ENCODE measurements at regions not wholly inside any gene's neighbourhood (a gene's known extent, or its start where the extent isn't known, plus 50 kb on each side); places are given as distances from the start of the nearest gene placed in this dataset.

DNA sequence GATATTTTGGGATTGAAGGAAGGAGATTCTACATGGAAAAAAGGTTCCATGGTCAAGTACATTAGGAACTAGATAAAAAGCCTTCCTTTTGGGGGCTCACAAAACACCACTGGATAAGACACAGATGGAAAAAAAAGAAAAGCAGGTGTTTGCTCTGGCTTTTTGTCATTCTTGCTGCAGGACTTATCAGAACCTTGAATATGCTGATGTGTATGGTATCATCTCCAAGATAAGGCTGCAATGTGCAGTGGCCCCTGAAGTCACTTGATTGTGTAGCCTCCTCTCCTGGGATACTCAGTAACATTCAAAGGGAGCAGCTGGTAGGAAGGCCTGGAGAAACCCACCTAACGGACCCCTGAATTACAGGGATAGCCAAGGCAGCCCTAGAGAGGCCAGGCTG, 54.1 kb upstream of the CARD11 start:
- H3K9me3 ChIP-seq (ENCODE audit: control insufficient read depth, insufficient read depth, low read length) = peaks cover 1% of the 10 kb centered on the region; the same call in 1 of the 2 replicates
- no peaks in the 10 kb centered on the region for H3K4me1 ChIP-seq (ENCODE audit: control insufficient read depth, insufficient read depth, low read length)
- H3K79me1 ChIP-seq (ENCODE audit: low read depth in 1 of 2, low read length in 2 of 2) = no peaks in the 10 kb centered on the region
- dilution Hi-C loops (cut with HindIII; ENCODE audit: low sequenced_read_pairs, unreplicated experiment) = no loop called here
- no peak overlapping the region for H2AK9ac ChIP-seq (replicated peaks; ENCODE audit: low read depth, low read length, poor library complexity)
- no peak overlapping the region for H2BK20ac ChIP-seq (ENCODE audit: low read depth, low read length)
- CTCF ChIA-PET = no interaction called here
- no peak overlapping the region for H3K56ac ChIP-seq (ENCODE audit: extremely low read depth, insufficient read depth, low read length)
- WGBS, 2 experiments (ENCODE audit: extremely low coverage in 2 of 2, insufficient read length in 1 of 2) = no CpG with 5 or more reads among the region's 1 CpG
- H2BK5ac ChIP-seq (ENCODE audit: low read depth, low read length, poor library complexity, severe bottlenecking) = no peak overlapping the region
- no peaks in the 10 kb centered on the region; the same call in 1 of the 2 replicates for H3K27me3 ChIP-seq (ENCODE audit: control insufficient read depth, insufficient read depth, low read length)
- TF ChIP-seq FOS (IDR thresholded peaks at IDR 0.05; ENCODE audit: low read depth, low read length) = no peak
- no peak for TF ChIP-seq SMC3 (IDR thresholded peaks at IDR 0.05; ENCODE audit: low read depth, low read length)
- no peak for TF ChIP-seq MAFK (IDR thresholded peaks at IDR 0.05; ENCODE audit: low read depth, low read length)
- TF ChIP-seq, protein P1, sequence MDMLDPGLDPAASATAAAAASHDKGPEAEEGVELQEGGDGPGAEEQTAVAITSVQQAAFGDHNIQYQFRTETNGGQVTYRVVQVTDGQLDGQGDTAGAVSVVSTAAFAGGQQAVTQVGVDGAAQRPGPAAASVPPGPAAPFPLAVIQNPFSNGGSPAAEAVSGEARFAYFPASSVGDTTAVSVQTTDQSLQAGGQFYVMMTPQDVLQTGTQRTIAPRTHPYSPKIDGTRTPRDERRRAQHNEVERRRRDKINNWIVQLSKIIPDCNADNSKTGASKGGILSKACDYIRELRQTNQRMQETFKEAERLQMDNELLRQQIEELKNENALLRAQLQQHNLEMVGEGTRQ (IDR thresholded peaks at IDR 0.05; ENCODE audit: low read depth, low read length) = no peak
- no peak for TF ChIP-seq NFE2L2 (IDR thresholded peaks at IDR 0.05; ENCODE audit: low read depth, low read length)
- TF ChIP-seq, protein P2, sequence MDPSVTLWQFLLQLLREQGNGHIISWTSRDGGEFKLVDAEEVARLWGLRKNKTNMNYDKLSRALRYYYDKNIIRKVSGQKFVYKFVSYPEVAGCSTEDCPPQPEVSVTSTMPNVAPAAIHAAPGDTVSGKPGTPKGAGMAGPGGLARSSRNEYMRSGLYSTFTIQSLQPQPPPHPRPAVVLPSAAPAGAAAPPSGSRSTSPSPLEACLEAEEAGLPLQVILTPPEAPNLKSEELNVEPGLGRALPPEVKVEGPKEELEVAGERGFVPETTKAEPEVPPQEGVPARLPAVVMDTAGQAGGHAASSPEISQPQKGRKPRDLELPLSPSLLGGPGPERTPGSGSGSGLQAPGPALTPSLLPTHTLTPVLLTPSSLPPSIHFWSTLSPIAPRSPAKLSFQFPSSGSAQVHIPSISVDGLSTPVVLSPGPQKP (IDR thresholded peaks at IDR 0.05; ENCODE audit: borderline replicate concordance, low read depth, low read length) = no peak
- TF ChIP-seq POLR2A (IDR thresholded peaks at IDR 0.05; ENCODE audit: low read depth, low read length) = no peak
- TF ChIP-seq RCOR1 (IDR thresholded peaks at IDR 0.05; ENCODE audit: insufficient replicate concordance, low read length) = no peak
- TF ChIP-seq, protein P3, sequence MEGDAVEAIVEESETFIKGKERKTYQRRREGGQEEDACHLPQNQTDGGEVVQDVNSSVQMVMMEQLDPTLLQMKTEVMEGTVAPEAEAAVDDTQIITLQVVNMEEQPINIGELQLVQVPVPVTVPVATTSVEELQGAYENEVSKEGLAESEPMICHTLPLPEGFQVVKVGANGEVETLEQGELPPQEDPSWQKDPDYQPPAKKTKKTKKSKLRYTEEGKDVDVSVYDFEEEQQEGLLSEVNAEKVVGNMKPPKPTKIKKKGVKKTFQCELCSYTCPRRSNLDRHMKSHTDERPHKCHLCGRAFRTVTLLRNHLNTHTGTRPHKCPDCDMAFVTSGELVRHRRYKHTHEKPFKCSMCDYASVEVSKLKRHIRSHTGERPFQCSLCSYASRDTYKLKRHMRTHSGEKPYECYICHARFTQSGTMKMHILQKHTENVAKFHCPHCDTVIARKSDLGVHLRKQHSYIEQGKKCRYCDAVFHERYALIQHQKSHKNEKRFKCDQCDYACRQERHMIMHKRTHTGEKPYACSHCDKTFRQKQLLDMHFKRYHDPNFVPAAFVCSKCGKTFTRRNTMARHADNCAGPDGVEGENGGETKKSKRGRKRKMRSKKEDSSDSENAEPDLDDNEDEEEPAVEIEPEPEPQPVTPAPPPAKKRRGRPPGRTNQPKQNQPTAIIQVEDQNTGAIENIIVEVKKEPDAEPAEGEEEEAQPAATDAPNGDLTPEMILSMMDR (conservative IDR thresholded peaks at IDR 0.05; ENCODE audit: low read depth, low read length) = no peak
- no peak for TF ChIP-seq BHLHE40 (IDR thresholded peaks at IDR 0.05; ENCODE audit: low read depth, low read length)
- TF ChIP-seq RAD21 (IDR thresholded peaks at IDR 0.05; ENCODE audit: low read length) = no peak
- TF ChIP-seq CHD1 (IDR thresholded peaks at IDR 0.05; ENCODE audit: low read depth, low read length) = no peak
- TF ChIP-seq MXI1 (IDR thresholded peaks at IDR 0.05; ENCODE audit: borderline replicate concordance, low read depth, low read length) = no peak
- no peak for TF ChIP-seq MAZ (IDR thresholded peaks at IDR 0.05; ENCODE audit: borderline replicate concordance, low read depth, low read length)
- TF ChIP-seq CEBPB (IDR thresholded peaks at IDR 0.05; ENCODE audit: low read depth, low read length) = no peak
- TF ChIP-seq RFX5 (IDR thresholded peaks at IDR 0.05; ENCODE audit: low read depth, low read length) = no peak
- H3K4me3 ChIP-seq (ENCODE audit: insufficient read depth, low read depth, low read length) = no peak overlapping the region
- H4K5ac ChIP-seq (ENCODE audit: low read depth, low read length) = no peak overlapping the region
- no peak overlapping the region for H3K4me2 ChIP-seq (ENCODE audit: low read depth, low read length)
- H2AK5ac ChIP-seq (ENCODE audit: low read depth, low read length) = no peak overlapping the region
- H3K9ac ChIP-seq (ENCODE audit: low read depth, low read length) = no peak overlapping the region
- H4K91ac ChIP-seq (ENCODE audit: insufficient read depth, low read depth, low read length) = no peak overlapping the region
- in situ Hi-C loops (cut with MboI; ENCODE audit: low sequenced_read_pairs) = no loop called here
- no peak overlapping the region for H3K18ac ChIP-seq (ENCODE audit: low read depth, low read length)
- BruUV-seq (replicated peaks) = no TSS peak
- H3K14ac ChIP-seq (replicated peaks; ENCODE audit: low read depth, low read length) = no peak overlapping the region
- no peaks in the 10 kb centered on the region for H3K9me1 ChIP-seq (ENCODE audit: insufficient read depth, low read length)
- no peaks in the 10 kb centered on the region for H3K36me3 ChIP-seq (ENCODE audit: control insufficient read depth, insufficient read depth, low read length)
- H4K8ac ChIP-seq (ENCODE audit: low read depth in 2 of 2, low read length in 2 of 2) = no peak overlapping the region
- H4K20me1 ChIP-seq (ENCODE audit: insufficient read depth, low read length) = no peaks in the 10 kb centered on the region
- H3K27ac ChIP-seq (ENCODE audit: insufficient read depth, low read length) = no peak overlapping the region
- H2BK120ac ChIP-seq (ENCODE audit: low read depth, low read length) = no peak overlapping the region
- no peak overlapping the region for H3K4ac ChIP-seq (ENCODE audit: low read depth, low read length)
- intact Hi-C loops (cut with micrococcal nuclease) = no loop called here
- no peak overlapping the region for H3K23ac ChIP-seq (ENCODE audit: low read depth, low read length)
- H2BK15ac ChIP-seq (ENCODE audit: low read depth, low read length) = no peak overlapping the region
- POLR2A ChIA-PET (ENCODE audit: unreplicated experiment) = no interaction called here
- DNase-seq (no peak), ATAC-seq (ENCODE audit: low read depth) (no peak)
- H2AFZ ChIP-seq (replicated peaks; ENCODE audit: low read length, poor library complexity) = no peak overlapping the region
